Endodermal cell (in vitro differentiated cells): ENCODE measurements at regions not wholly inside any gene's neighbourhood (a gene's known extent, or its start where the extent isn't known, plus 50 kb on each side); places are given as distances from the start of the nearest gene placed in this dataset.

ENCODE experiments used
- DNase-seq: peaks from one replicate; pipeline ENCODE4 v3.0.0-alpha.2; 2017
- H3K27ac ChIP-seq: 2 replicates; pipeline ENCODE4 v1.5.1; 2013; ENCODE audit warnings: mild to moderate bottlenecking, low read depth, low read length, moderate library complexity
- H3K27me3 ChIP-seq: 2 replicates; pipeline ENCODE4 v1.6.1; 2013; ENCODE audit warnings: mild to moderate bottlenecking, low read length, moderate library complexity; ENCODE audit not compliant: insufficient read depth, control insufficient read depth, poor library complexity, severe bottlenecking
- H3K36me3 ChIP-seq: 2 replicates; pipeline ENCODE4 v1.7.0; 2013; ENCODE audit warnings: mild to moderate bottlenecking, low read length, moderate library complexity; ENCODE audit not compliant: control insufficient read depth, insufficient read depth
- H3K4me1 ChIP-seq: one replicate; pipeline ENCODE4 v1.7.0; 2013; ENCODE audit warnings: low read length; ENCODE audit not compliant: control insufficient read depth, insufficient read depth
- H3K4me3 ChIP-seq: 2 replicates; pipeline ENCODE4 v1.5.1; 2013; ENCODE audit warnings: mild to moderate bottlenecking, low read length, moderate library complexity
- H3K9ac ChIP-seq: 2 replicates; pipeline ENCODE4 v1.6.1; 2013; ENCODE audit warnings: mild to moderate bottlenecking, low read length, moderate library complexity; ENCODE audit not compliant: poor library complexity, severe bottlenecking; ENCODE audit errors: extremely low read depth
- H3K9me3 ChIP-seq: 2 replicates; pipeline ENCODE4 v1.6.1; 2013; ENCODE audit warnings: mild to moderate bottlenecking, low read length, moderate library complexity; ENCODE audit not compliant: control insufficient read depth
- H3K27ac Mint-ChIP-seq: 2 replicates; pipeline ENCODE4 v1.8.0; 2020; ENCODE audit warnings: mixed read lengths
- H3K27me3 Mint-ChIP-seq: 2 replicates; pipeline ENCODE4 v1.8.0; 2021; ENCODE audit warnings: mild to moderate bottlenecking, mixed read lengths; ENCODE audit not compliant: insufficient read depth
- H3K36me3 Mint-ChIP-seq: 2 replicates; pipeline ENCODE4 v1.8.0; 2020; ENCODE audit warnings: low read depth, mixed read lengths
- H3K4me1 Mint-ChIP-seq: 2 replicates; pipeline ENCODE4 v1.8.0; 2020; ENCODE audit warnings: mixed read lengths
- H3K4me3 Mint-ChIP-seq: 2 replicates; pipeline ENCODE4 v1.8.0; 2020; ENCODE audit warnings: mild to moderate bottlenecking, moderate library complexity, mixed read lengths
- H3K9me3 Mint-ChIP-seq: 2 replicates; pipeline ENCODE4 v1.8.0; 2020; ENCODE audit warnings: mild to moderate bottlenecking, mixed read lengths
- WGBS, 2 experiments: methylation state at CpG; one replicate each; pipeline versions ENCODE4 v1.1.5 to v1.1.7; 2013; ENCODE audit warnings: missing lambda C conversion rate in 2 of 2, mixed read lengths in 1 of 2; ENCODE audit not compliant: insufficient coverage in 1 of 2, insufficient read length in 1 of 2; 5-methylcytosine and 5-hydroxymethylcytosine counted together
- TF ChIP-seq, protein P1 (sequence below): fragments of 200-600 bp; sonication (generic); conservative IDR thresholded peaks from 2 replicates; pipeline ENCODE4 v1.5.0; 2021; ENCODE audit warnings: antibody characterized with exemption, mild to moderate bottlenecking

DNA sequence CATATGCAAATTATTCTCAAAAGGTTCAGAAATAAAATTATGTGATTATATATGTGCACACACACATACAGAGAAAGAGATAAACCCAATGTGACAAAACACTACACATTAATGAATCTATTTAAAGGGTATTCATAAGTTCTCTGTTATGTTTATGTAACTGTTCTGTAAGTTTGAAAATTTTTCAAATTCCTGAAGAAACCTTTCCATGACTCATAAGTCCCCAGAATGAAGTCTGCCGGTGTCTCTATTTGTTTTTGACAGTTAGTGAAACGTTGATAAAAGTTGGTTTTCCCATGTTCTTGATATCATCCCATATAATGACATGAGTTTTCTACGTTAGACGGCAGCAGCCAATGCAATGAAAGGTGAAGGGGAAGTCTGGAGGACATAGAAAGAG is 199.5 kb upstream of the PUM3 start:
- H3K27me3 ChIP-seq: no peaks in the 10 kb centered on the region
- 83 to 93% methylated on average over 4 of the region's 4 CpGs for WGBS, 2 experiments
- H3K36me3 ChIP-seq: no peaks in the 10 kb centered on the region
- Mint-ChIP-seq H3K9me3 (no peaks in the 10 kb centered on the region), H3K36me3 (no peaks in the 10 kb centered on the region), H3K27ac (no peak overlapping the region), H3K4me1 (no peaks in the 10 kb centered on the region), H3K27me3 (no peaks in the 10 kb centered on the region), H3K4me3 (no peak overlapping the region)
- no peak overlapping the region for H3K9ac ChIP-seq
- TF ChIP-seq, protein P1, sequence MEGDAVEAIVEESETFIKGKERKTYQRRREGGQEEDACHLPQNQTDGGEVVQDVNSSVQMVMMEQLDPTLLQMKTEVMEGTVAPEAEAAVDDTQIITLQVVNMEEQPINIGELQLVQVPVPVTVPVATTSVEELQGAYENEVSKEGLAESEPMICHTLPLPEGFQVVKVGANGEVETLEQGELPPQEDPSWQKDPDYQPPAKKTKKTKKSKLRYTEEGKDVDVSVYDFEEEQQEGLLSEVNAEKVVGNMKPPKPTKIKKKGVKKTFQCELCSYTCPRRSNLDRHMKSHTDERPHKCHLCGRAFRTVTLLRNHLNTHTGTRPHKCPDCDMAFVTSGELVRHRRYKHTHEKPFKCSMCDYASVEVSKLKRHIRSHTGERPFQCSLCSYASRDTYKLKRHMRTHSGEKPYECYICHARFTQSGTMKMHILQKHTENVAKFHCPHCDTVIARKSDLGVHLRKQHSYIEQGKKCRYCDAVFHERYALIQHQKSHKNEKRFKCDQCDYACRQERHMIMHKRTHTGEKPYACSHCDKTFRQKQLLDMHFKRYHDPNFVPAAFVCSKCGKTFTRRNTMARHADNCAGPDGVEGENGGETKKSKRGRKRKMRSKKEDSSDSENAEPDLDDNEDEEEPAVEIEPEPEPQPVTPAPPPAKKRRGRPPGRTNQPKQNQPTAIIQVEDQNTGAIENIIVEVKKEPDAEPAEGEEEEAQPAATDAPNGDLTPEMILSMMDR: no peak
- H3K4me1 ChIP-seq: no peaks in the 10 kb centered on the region
- no peak for DNase-seq
- no peak overlapping the region for H3K27ac ChIP-seq
- H3K4me3 ChIP-seq: no peak overlapping the region
- no peaks in the 10 kb centered on the region for H3K9me3 ChIP-seq

DNA sequence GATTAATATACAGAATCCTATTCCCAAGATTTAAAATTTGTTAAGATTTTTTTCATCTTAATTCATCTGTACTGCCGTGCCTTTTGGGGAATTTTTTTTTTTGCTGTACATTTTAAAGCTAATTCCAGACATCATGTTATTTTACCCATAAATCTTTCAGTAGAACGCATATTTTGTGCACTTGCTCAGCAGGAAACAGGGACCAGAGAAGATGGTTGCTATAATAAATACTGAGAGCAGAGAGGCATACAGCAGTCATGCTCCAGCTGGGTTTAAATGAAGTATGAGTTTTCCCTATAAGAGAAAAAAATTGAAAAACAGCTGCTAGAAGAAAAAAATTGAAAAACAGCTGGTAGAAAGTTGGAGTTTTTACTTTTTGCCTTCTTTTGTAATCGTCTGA is 196.9 kb upstream of the PUM3 start:
- H3K36me3 Mint-ChIP-seq: no peaks in the 10 kb centered on the region
- WGBS, 2 experiments: 80 to 93% methylated on average over 1 to 2 of the region's 3 CpGs
- no peak for DNase-seq
- Histone ChIP-seq H3K27ac (no peak overlapping the region), H3K27me3 (no peaks in the 10 kb centered on the region), H3K4me1 (no peaks in the 10 kb centered on the region), H3K36me3 (no peaks in the 10 kb centered on the region), H3K4me3 (no peak overlapping the region), H3K9ac (no peak overlapping the region), H3K9me3 (no peaks in the 10 kb centered on the region)
- H3K9me3 Mint-ChIP-seq: no peaks in the 10 kb centered on the region
- H3K4me1 Mint-ChIP-seq: no peaks in the 10 kb centered on the region
- H3K4me3 Mint-ChIP-seq: no peak overlapping the region
- H3K27me3 Mint-ChIP-seq: no peaks in the 10 kb centered on the region
- TF ChIP-seq, protein P1: no peak
- H3K27ac Mint-ChIP-seq: no peak overlapping the region

DNA sequence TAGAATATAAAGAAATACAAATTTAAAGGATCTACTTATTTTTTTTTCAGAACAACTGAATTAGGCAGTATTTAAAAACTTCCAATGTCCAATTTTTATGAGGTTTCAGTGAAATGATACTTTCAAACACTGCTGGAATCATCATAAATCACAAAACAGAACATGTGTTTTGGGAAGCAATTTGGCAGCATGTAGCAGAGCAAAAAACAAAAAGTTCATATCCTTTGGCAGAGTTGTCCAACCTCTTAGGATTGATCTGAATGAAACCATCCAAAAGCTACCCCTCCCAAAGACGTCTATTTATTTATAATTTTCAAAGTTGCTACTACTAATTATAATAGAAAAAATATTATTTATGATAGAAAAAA is 192.4 kb upstream of the PUM3 start:
- H3K36me3 Mint-ChIP-seq: no peaks in the 10 kb centered on the region
- TF ChIP-seq, protein P1: no peak
- no peaks in the 10 kb centered on the region for H3K9me3 ChIP-seq
- no peaks in the 10 kb centered on the region for H3K27me3 Mint-ChIP-seq
- no peaks in the 10 kb centered on the region for H3K36me3 ChIP-seq
- no peak for DNase-seq
- no peak overlapping the region for H3K4me3 ChIP-seq
- no peaks in the 10 kb centered on the region for H3K9me3 Mint-ChIP-seq
- H3K4me1 ChIP-seq: no peaks in the 10 kb centered on the region
- H3K4me3 Mint-ChIP-seq: no peak overlapping the region
- no peak overlapping the region for H3K9ac ChIP-seq
- no peak overlapping the region for H3K27ac Mint-ChIP-seq
- no peaks in the 10 kb centered on the region for H3K4me1 Mint-ChIP-seq
- H3K27ac ChIP-seq: no peak overlapping the region
- no CpG with 5 or more reads among the region's 1 CpG for WGBS, 2 experiments
- H3K27me3 ChIP-seq: no peaks in the 10 kb centered on the region
